ENCODE measurements at regions not wholly inside any gene's neighbourhood (a gene's known extent, or its start where the extent isn't known, plus 50 kb on each side); places are given as distances from the start of the nearest gene placed in this dataset.

- TF ChIP-seq CTCF (IDR thresholded peaks at IDR 0.05): no peak
- no peak for TF ChIP-seq EZH2 (IDR thresholded peaks at IDR 0.05; ENCODE audit: borderline replicate concordance, insufficient read depth, low read depth, low read length, poor library complexity, severe bottlenecking)
Measured at GRCh38 chr2:12918835-12919445, 202.2 kb downstream of the TRIB2 start.

All from B cell (primary cell).